Prostate gland (tissue), 2 donors: ENCODE measurements at regions not wholly inside any gene's neighbourhood (a gene's known extent, or its start where the extent isn't known, plus 50 kb on each side); places are given as distances from the start of the nearest gene placed in this dataset.

ENCODE experiments used
- CTCF ChIP-seq, 4 experiments: fragments of 200-600 bp in 2 of 4; fragments of 450-650 bp in 2 of 4; sonication (generic) in 2 of 4; IDR thresholded peaks; 1 replicate in 3 of 4; 2 replicates in 1 of 4; pipeline ENCODE4 v1.5.1; 2016 to 2019; ENCODE audit warnings: antibody characterized with exemption in 4 of 4, mild to moderate bottlenecking in 2 of 4, moderate library complexity in 2 of 4
- POLR2A ChIP-seq: fragments of 450-650 bp; IDR thresholded peaks from one replicate; pipeline ENCODE4 v1.6.1; 2016; ENCODE audit warnings: antibody characterized with exemption, mild to moderate bottlenecking

GRCh38 chr14:95776798-95777534, 63.0 kb upstream of the TCL1A start:
- no peak for TF ChIP-seq CTCF (IDR thresholded peaks at IDR 0.05)
- TF ChIP-seq POLR2A: no peak
